Jurkat, Clone E6-1 (cell line): ENCODE measurements at regions not wholly inside any gene's neighbourhood (a gene's known extent, or its start where the extent isn't known, plus 50 kb on each side); places are given as distances from the start of the nearest gene placed in this dataset.

Experiments used
- DNase-seq: peaks from one replicate; pipeline ENCODE4 v3.0.0-alpha.2; 2011; ENCODE audit warnings: low read depth, low spot score
- H3K4me3 ChIP-seq: 2 replicates; pipeline ENCODE4 v1.5.1; 2011; ENCODE audit warnings: mild to moderate bottlenecking, low read length, control low read depth, moderate library complexity

- no peak for DNase-seq
- H3K4me3 ChIP-seq: no peak overlapping the region
Observed at GRCh38 chr5:91443023-91443422, 59.9 kb upstream of the ARRDC3 start.

- no peak overlapping the region for H3K4me3 ChIP-seq
Observed at GRCh38 chr5:91441082-91441481, 58.0 kb upstream of the ARRDC3 start.

GRCh38 chr5:91438871-91439270, 55.8 kb upstream of the ARRDC3 start:
- no peak for DNase-seq
- H3K4me3 ChIP-seq: no peak overlapping the region

More at GRCh38 chr5:91441082-91441481, 58.0 kb upstream of the ARRDC3 start:
- no peak for DNase-seq

GRCh38 chr5:91436241-91436640, 53.1 kb upstream of the ARRDC3 start:
- H3K4me3 ChIP-seq: no peak overlapping the region
- no peak for DNase-seq

- H3K4me3 ChIP-seq: no peak overlapping the region
- DNase-seq: no peak
Observed at GRCh38 chr5:91434348-91434747, 51.2 kb upstream of the ARRDC3 start.

- no peak overlapping the region for H3K4me3 ChIP-seq
- no peak for DNase-seq
Observed at GRCh38 chr5:91433861-91434260, 50.7 kb upstream of the ARRDC3 start.
